GM12873 (cell line): ENCODE measurements at regions not wholly inside any gene's neighbourhood (a gene's known extent, or its start where the extent isn't known, plus 50 kb on each side); places are given as distances from the start of the nearest gene placed in this dataset.

Experiments
- CTCF ChIP-seq: IDR thresholded peaks from 2 replicates; pipeline ENCODE4 v1.5.1; 2012; ENCODE audit warnings: low read depth, mild to moderate bottlenecking, moderate library complexity, low read length, control low read depth; ENCODE audit not compliant: insufficient read depth; ENCODE audit errors: missing control alignments

GRCh38 chr4:152190907-152191306 lies 345.0 kb downstream of the FBXW7 start:
- TF ChIP-seq CTCF, result no peak

- no peak for TF ChIP-seq CTCF
Measured at GRCh38 chr4:152189451-152190179, 346.3 kb downstream of the FBXW7 start.

GRCh38 chr4:152188801-152189200 lies 347.1 kb downstream of the FBXW7 start:
- TF ChIP-seq CTCF, result no peak

- no peak for TF ChIP-seq CTCF
Measured at GRCh38 chr4:152187693-152188092, 348.2 kb downstream of the FBXW7 start.

GRCh38 chr4:152185786-152186550 lies 349.9 kb downstream of the FBXW7 start:
- TF ChIP-seq CTCF, result no peak

- TF ChIP-seq CTCF, result no peak
Measured at GRCh38 chr4:152181150-152181549, 354.7 kb downstream of the FBXW7 start.

- no peak for TF ChIP-seq CTCF
Measured at GRCh38 chr4:152180369-152180768, 355.5 kb downstream of the FBXW7 start.
